Upper lobe of left lung (tissue), 6 donors: ENCODE measurements at regions not wholly inside any gene's neighbourhood (a gene's known extent, or its start where the extent isn't known, plus 50 kb on each side); places are given as distances from the start of the nearest gene placed in this dataset.

ENCODE experiments used
- ATAC-seq, 2 donors: fragments of 200-7000 bp; cut with Tn5 transposase; one replicate each; pipeline ENCODE4 v1.9.1; 2022; ENCODE audit warnings: mild to moderate bottlenecking in 2 of 2, moderate library complexity in 2 of 2; ENCODE audit not compliant: low FRiP score in 2 of 2
- DNase-seq, 2 donors: peaks; one replicate each; pipeline ENCODE4 v3.0.0-alpha.2; 2019 to 2020
- H3K27ac ChIP-seq, 4 donors: fragments of 200-600 bp; sonication (generic); one replicate each; pipeline ENCODE4 v1.5.1; 2016 to 2019
- H3K27me3 ChIP-seq, 4 donors: fragments of 200-600 bp; sonication (generic); one replicate each; pipeline ENCODE4 v1.5.1; 2017 to 2019
- H3K36me3 ChIP-seq, 4 donors: fragments of 200-600 bp; sonication (generic); one replicate each; pipeline ENCODE4 v1.5.1; 2016 to 2019
- H3K4me1 ChIP-seq, 4 donors: fragments of 200-600 bp; sonication (generic); one replicate each; pipeline ENCODE4 v1.5.1; 2018 to 2019
- H3K4me3 ChIP-seq, 4 donors: fragments of 200-600 bp; sonication (generic); one replicate each; pipeline ENCODE4 v1.5.1; 2017 to 2019; ENCODE audit warnings: mild to moderate bottlenecking in 2 of 4, moderate library complexity in 1 of 4
- H3K9me3 ChIP-seq, 4 donors: fragments of 200-600 bp; sonication (generic); one replicate each; pipeline ENCODE4 v1.5.1; 2018 to 2019
- CTCF ChIP-seq, 6 experiments: fragments of 450-650 bp in 4 of 6; fragments of 200-600 bp in 2 of 6; sonication (generic) in 2 of 6; IDR thresholded peaks; one replicate each; pipeline ENCODE4 v1.5.1; 2016 to 2019; ENCODE audit warnings: antibody characterized with exemption in 6 of 6
- EP300 ChIP-seq, 4 donors: sonication (generic); formaldehyde crosslinking; IDR thresholded peaks; one replicate each; pipeline ENCODE4 v1.5.1; 2017; ENCODE audit warnings: antibody characterized with exemption in 4 of 4, control low read depth in 2 of 4
- POLR2A ChIP-seq, 4 donors: fragments of 450-650 bp; IDR thresholded peaks; one replicate each; pipeline ENCODE4 v1.5.1; 2016 to 2017; ENCODE audit warnings: antibody characterized with exemption in 4 of 4, mild to moderate bottlenecking in 2 of 4
- POLR2AphosphoS5 ChIP-seq, 2 donors: sonication (generic); formaldehyde crosslinking; IDR thresholded peaks; one replicate each; pipeline ENCODE4 v1.5.1; 2017; ENCODE audit warnings: antibody characterized with exemption in 2 of 2
- WGBS, 2 donors: methylation state at CpG; one replicate each; pipeline ENCODE4 v1.1.5; 2017 to 2018; 5-methylcytosine and 5-hydroxymethylcytosine counted together
- donor health status: DM: no; HTN: no; CAD: no; lungs with moderate emphysema.
- donor health status: DM: no; HTN: yes; CAD: no; lungs with severe emphysema.

GRCh38 chr5:81866994-81867393 is 104.8 kb upstream of the ATG10 start:
- 68 to 80% methylated on average over 3 of the region's 3 CpGs for WGBS, 2 donors
- Histone ChIP-seq H3K9me3 (no peaks in the 10 kb centered on the region), H3K4me3 (no peak overlapping the region), H3K36me3 (no peaks in the 10 kb centered on the region), H3K27ac (no peak overlapping the region), H3K27me3 (no peaks in the 10 kb centered on the region), H3K4me1 (no peaks in the 10 kb centered on the region)
- no peak for ATAC-seq
- DNase-seq, result no peak
- TF ChIP-seq CTCF (IDR thresholded peaks at IDR 0.05), result no peak
- no peak for TF ChIP-seq EP300 (IDR thresholded peaks at IDR 0.05)
- no peak for TF ChIP-seq POLR2A (IDR thresholded peaks at IDR 0.05)
- no peak for TF ChIP-seq POLR2AphosphoS5 (IDR thresholded peaks at IDR 0.05)

- 82 to 92% methylated on average over 1 of the region's 1 CpG for WGBS, 2 donors
- Histone ChIP-seq H3K27me3 (no peaks in the 10 kb centered on the region), H3K36me3 (no peaks in the 10 kb centered on the region), H3K9me3 (no peaks in the 10 kb centered on the region), H3K4me1 (peaks cover 7 to 16% (median 9%) of the 10 kb centered on the region in 4 donors), H3K27ac (no peak overlapping the region), H3K4me3 (no peak overlapping the region)
- no peak for DNase-seq
- TF ChIP-seq CTCF (IDR thresholded peaks at IDR 0.05) (no peak), EP300 (IDR thresholded peaks at IDR 0.05) (no peak), POLR2AphosphoS5 (IDR thresholded peaks at IDR 0.05) (no peak), POLR2A (IDR thresholded peaks at IDR 0.05) (no peak)
- no peak for ATAC-seq
These were observed 109.9 kb upstream of the SSBP2 start for GRCh38 chr5:81860778-81861177.

DNA sequence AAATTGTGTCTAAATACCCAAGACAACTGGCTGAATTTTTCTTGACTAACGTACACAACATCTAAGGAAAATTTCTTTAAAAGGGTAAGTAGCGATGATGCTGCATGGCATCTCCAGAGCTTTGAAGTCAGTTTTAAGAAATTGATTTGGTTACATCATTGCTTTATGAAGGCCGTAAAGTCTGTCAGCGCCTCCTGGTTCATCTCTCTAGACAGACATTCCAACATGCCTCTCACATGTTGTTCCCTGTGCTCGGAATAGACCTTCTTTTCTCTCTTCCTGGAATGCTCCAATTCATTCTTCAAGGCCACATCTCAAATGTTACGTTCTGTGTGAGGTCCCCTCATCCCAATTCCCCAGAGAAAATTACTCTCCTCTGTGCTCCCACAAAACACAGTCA is 108.7 kb upstream of the SSBP2 start:
- no peaks in the 10 kb centered on the region for H3K36me3 ChIP-seq
- no peak overlapping the region for H3K4me3 ChIP-seq
- TF ChIP-seq POLR2A (IDR thresholded peaks at IDR 0.05) (no peak), CTCF (IDR thresholded peaks at IDR 0.05) (no peak), EP300 (IDR thresholded peaks at IDR 0.05) (no peak), POLR2AphosphoS5 (IDR thresholded peaks at IDR 0.05) (no peak)
- no peaks in the 10 kb centered on the region for H3K27me3 ChIP-seq
- no peak overlapping the region for H3K27ac ChIP-seq
- no peaks in the 10 kb centered on the region for H3K9me3 ChIP-seq
- ATAC-seq (no peak), DNase-seq (no peak)
- H3K4me1 ChIP-seq, result peaks cover 7 to 16% (median 9%) of the 10 kb centered on the region in 4 donors
- 91 to 94% methylated on average over 6 of the region's 6 CpGs for WGBS, 2 donors

GRCh38 chr5:81856948-81857928 is 106.3 kb upstream of the SSBP2 start:
- TF ChIP-seq CTCF (IDR thresholded peaks at IDR 0.05) (peak in 5 of 6 experiments; percentile 14 to 59 (median 33)), POLR2AphosphoS5 (IDR thresholded peaks at IDR 0.05) (no peak)
- ATAC-seq, result peak; percentile 54 to 82
- H3K27me3 ChIP-seq, result no peaks in the 10 kb centered on the region
- H3K27ac ChIP-seq, result peak overlapping the region; percentile 18 to 67 (median 62)
- 35 to 48% methylated on average over 14 of the region's 14 CpGs for WGBS, 2 donors
- peak; percentile 76 to 82 for DNase-seq
- no peaks in the 10 kb centered on the region for H3K9me3 ChIP-seq
- H3K36me3 ChIP-seq, result no peaks in the 10 kb centered on the region
- H3K4me3 ChIP-seq, result peak overlapping the region in 2 of 4 donors; percentile 4 to 19
- H3K4me1 ChIP-seq, result peaks cover 16 to 34% (median 19%) of the 10 kb centered on the region in 4 donors
